Urothelium cell line (cell line): ENCODE measurements at regions not wholly inside any gene's neighbourhood (a gene's known extent, or its start where the extent isn't known, plus 50 kb on each side); places are given as distances from the start of the nearest gene placed in this dataset.

Experiments used
- DNase-seq: peaks from one replicate; pipeline ENCODE4 v3.0.0; 2011; ENCODE audit warnings: low spot score, mixed read lengths
- FAIRE-seq: peaks from 2 replicates; lab custom pipeline; 2011; peaks lifted over from hg19 to GRCh38; lab: Jason Lieb, UNC

DNA sequence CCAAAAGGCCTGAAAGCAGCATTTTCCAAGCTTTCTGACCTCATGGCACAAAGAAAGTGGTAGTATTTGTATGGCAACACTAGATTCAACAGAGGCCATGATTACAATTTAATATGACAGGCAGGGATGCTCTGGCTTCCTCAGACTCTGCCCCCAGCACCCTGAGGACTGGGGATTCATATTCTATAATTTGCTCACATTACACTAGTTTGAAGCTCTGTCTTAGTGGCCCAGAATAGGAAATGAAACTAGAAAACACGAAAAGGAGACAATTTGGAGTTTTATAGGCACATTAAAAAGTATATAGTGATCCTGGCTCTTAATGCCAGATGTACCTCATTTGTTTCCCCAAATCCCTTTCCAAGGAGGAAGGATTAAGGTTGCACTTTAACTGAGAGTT lies 173.0 kb upstream of the STK17B start:
- FAIRE-seq: no peak

GRCh38 chr2:196353717-196354116 lies 182.3 kb upstream of the STK17B start:
- DNase-seq (no peak), FAIRE-seq (no peak)

More for the DNA sequence above, 173.0 kb upstream of the STK17B start:
- no peak for DNase-seq

- no peak for DNase-seq
- no peak for FAIRE-seq
Measured at GRCh38 chr2:196354186-196354585, 182.8 kb upstream of the STK17B start.

GRCh38 chr2:196356332-196356731 lies 185.0 kb upstream of the STK17B start:
- no peak for FAIRE-seq
- DNase-seq: no peak

DNA sequence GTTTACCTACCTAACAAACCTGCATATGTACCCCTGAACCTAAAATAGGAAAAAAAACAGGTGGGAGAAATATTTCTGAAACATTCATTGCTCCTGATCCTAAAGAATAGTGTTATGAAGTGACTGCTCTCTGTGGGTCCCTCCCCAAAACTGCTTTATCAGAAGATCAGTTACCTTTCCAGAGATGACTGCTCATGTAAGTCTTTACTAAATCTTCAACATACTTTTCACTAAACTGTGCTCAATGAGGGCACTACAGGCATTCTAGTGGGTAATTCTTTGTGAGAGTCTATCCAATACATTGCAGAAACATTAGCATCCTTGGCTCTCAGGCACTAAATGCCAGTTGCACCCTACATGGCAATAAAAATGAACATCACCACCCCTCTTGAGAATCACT lies 189.3 kb upstream of the STK17B start:
- no peak for DNase-seq
- FAIRE-seq: no peak

- FAIRE-seq: no peak
- no peak for DNase-seq
Measured at GRCh38 chr2:196361606-196362326, 190.4 kb upstream of the STK17B start.

DNA sequence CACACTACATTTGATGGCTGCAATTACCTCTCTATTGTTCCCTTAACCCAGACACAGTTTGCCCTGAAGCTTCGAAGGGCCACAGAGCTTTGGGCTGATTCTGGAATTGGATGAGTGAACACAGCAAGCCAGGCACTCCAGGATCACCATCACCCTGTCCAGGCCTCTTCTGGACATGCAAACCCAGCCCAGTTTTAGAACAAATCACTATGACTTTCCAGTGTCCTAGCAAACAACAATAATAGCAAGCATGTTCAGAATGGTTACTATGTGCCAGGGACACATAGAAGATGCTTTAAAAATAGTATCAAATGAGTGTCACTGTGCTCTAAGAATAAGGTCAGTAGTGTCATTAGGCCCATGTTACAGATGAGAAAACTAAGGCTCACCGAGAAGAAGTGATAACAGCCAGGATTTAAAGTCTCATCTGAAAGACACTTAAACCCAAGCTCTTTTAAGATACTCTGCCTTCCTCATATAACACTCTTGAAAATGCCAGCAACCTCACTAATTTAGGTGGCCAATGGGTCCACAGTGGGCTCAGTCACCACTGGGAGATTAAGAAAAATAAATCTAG lies 191.7 kb upstream of the STK17B start:
- FAIRE-seq (no peak), DNase-seq (no peak)

DNA sequence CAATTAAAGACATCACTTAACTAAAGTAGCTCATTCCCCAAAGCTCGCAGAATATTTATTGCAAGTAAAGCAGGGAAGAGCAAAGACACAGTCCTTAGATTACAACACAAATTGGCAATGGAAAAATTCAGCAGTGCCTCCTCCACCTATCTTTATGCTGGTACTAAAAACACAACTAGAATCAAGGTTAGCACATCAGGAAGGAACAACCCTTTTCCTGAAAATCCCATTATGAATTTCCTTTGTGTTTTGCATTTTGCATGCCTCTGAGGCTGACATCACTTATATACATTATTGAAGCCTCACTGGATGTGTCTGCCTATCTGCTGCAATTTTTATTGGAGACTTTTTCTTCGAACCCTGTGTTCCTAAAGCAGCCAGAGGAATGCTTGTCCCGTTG lies 193.8 kb upstream of the STK17B start:
- FAIRE-seq (no peak), DNase-seq (no peak)

DNA sequence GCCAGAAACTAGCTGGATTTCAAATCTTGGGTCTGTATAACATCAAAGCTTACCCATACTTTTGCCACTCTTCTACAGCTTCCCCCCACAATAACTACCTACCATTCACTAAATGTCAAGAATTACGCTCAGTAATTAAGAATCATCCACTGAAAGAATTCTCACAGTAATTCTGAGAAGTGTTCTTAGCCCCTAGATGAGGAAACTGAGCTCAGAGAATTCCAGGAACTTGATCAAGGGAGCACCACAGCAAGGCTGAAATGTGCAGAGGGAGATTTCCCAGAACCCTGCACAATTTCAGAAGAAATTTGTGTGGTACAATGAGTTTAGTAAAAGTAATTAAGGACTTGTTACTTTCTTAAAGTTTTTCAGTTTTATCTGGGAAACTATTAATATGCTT lies 194.5 kb upstream of the STK17B start:
- no peak for FAIRE-seq
- DNase-seq: no peak

GRCh38 chr2:196367633-196368032 lies 196.3 kb upstream of the STK17B start:
- no peak for DNase-seq

GRCh38 chr2:196368546-196369225 lies 197.3 kb upstream of the STK17B start:
- DNase-seq (no peak), FAIRE-seq (no peak)

More at GRCh38 chr2:196367633-196368032, 196.3 kb upstream of the STK17B start:
- FAIRE-seq: no peak

DNA sequence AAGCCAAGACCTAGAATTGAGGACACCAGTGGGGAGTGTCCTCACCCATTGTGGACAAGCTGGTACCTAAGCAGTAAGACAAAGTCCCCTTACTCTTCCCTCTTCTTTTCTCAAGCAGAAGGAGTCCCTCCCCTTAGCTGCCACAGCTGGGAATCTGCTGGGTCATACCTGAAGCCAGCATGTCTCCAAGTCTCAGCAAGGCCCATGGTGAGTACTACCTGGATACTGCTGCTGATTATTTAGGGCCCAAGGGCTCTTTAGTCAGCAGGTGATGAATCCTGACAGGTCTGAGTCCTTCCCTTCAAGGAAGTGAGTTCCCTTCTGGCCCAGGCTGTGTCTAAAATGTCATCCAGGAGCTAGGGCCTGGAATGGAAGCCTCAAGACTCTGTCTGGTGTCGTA lies 198.6 kb upstream of the STK17B start:
- FAIRE-seq: no peak
- DNase-seq: no peak

DNA sequence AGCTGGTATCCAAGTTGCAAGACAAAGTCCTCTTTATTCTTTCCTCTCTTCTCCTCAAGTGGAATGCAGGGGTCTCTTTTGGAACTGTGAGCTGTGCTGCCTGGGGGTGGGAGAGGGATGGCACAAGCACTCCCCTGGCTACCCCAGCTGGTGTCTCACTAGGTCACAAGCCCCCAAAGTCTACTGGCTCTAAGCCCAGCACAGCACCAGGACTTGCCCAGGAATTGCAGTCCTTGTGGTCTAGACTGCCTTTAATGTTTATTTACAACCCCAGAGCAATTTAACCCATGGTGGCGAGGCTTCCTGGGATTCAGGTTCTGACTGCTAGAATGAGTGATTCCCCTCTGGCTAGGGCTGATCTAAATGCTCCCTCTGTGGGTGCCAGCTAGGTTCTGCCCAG lies 199.0 kb upstream of the STK17B start:
- FAIRE-seq: no peak
- DNase-seq: no peak

GRCh38 chr2:196372276-196372809 lies 201.0 kb upstream of the STK17B start:
- no peak for FAIRE-seq
- no peak for DNase-seq

- no peak for FAIRE-seq
- no peak for DNase-seq
Measured at GRCh38 chr2:196372811-196373664, 201.7 kb upstream of the STK17B start.

DNA sequence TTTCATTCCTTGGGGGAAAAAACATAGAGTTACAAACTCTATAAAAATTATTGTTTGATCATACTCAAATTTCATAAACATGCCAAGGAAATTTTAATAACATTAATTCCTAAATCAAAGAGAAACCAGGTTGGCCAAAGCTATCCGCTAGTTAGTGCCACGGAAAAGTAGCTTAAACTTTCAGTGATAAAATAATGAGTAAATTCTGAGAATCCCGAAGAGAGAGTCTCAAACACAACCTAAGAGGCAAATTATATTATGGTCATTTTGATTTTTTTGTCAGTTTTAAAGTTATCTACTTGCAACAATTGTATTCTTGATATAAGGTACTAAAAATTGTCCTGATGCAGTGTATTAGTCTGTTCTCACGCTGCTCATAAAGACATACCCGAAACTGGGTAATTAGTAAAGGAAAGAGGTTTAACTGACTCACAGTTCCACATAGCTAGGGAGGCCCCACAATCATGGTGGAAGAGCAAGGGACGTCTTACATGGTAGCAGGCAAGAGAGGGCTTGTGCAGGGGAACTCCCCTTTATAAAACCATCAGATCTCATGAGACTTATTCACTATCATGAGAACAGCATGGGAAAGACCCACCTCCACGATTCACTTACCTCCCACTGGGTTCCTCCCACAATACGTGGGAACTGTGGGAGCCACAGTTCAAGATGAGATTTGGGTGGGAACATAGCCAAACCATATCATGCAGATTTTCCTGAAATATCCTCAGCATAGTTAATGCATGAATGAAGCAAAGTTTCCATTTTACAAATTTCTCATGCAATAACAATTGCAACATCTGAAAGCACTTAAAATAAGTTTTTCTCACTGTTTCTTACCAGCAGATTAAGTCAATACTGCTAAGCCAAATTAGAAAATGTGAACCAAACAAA lies 205.9 kb upstream of the STK17B start:
- no peak for FAIRE-seq
- no peak for DNase-seq

- DNase-seq (no peak), FAIRE-seq (no peak)
Measured at GRCh38 chr2:196379600-196379999, 208.2 kb upstream of the STK17B start.

- no peak for DNase-seq
- no peak for FAIRE-seq
Measured at GRCh38 chr2:196380098-196380497, 208.7 kb upstream of the STK17B start.

- DNase-seq (no peak), FAIRE-seq (no peak)
Measured at GRCh38 chr2:196380575-196380974, 209.2 kb upstream of the STK17B start.

- FAIRE-seq (no peak), DNase-seq (no peak)
Measured at GRCh38 chr2:196381464-196381863, 210.1 kb upstream of the STK17B start.
